ENCODE measurements at regions not wholly inside any gene's neighbourhood (a gene's known extent, or its start where the extent isn't known, plus 50 kb on each side); places are given as distances from the start of the nearest gene placed in this dataset.

DNA sequence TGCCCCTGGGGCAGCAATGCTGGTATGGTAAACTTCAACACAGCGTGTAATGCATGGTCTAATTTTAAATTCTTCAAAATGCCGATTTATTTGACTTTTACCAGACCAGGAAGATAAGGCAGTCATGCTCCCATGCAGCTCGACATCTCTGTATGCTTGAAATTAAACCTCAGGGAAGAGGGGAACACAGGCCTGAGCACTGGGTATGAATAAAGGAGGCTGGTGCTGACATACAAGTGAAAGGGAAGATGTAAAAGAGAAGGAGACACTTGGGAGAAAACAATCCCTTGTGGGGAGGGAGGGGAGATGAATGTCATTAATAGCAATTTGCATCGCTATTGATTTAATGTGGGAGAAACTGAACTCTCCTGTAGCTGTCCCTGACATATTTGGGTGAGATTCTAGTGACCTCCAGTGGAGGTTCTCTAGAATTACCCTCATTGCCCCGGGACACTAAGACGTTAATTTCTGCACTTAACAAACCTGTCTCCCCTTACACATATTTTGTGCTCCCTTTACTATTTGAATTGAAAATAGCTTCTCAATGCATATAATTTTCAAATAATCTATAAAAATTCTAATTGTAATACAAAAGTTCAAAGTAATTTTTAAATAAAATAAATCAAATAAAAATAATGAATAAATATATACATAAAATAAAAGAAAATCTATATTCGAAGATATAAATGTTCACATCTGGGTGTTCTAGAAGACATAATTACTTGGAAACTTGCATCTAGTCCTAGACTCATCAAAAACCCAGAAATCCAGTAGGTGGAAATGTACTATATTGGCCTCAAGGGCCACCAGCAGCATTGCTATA is 283.1 kb downstream of the LMX1A start:
- DNase-seq (ENCODE audit: low read depth), result peak; percentile 57

DNA sequence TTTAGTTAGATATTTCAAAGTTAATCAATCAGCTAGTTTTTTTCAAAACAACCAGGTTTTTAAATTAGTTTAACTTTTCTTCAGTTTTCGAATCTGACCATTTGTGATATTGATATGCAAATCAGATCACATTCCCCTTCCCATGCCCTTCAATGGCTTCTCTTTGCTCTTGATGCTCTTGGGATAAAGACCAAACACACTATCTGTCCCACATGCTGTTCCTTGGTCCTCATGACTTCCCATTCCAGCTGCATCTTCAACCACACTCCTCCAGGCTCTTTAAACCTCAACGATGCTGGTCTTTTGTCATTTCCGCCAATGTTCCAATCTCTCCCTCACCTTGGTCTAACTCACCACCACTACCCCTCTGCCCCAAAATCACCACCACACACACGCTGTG is 285.8 kb downstream of the LMX1A start:
- no peak for DNase-seq (ENCODE audit: low read depth)

DNA sequence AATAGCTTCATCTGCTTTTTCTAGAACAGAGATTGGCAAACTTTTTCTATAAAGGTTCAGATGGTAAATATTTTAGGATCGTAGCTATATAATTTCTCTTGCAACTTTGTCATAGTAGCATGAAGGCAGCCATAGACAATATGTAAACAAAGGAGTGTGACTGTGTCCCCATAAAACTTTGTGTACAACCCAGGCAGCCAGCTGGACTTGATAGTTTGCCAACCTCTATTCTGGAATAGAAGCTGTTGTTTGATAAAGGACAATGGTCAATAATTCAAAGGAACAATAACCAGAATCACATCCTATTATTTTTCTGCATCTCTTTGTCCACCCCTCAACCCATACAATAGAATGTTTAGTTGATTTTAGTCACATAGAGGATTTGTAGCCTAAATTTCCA is 286.7 kb downstream of the LMX1A start:
- no peak for DNase-seq (ENCODE audit: low read depth)

DNA sequence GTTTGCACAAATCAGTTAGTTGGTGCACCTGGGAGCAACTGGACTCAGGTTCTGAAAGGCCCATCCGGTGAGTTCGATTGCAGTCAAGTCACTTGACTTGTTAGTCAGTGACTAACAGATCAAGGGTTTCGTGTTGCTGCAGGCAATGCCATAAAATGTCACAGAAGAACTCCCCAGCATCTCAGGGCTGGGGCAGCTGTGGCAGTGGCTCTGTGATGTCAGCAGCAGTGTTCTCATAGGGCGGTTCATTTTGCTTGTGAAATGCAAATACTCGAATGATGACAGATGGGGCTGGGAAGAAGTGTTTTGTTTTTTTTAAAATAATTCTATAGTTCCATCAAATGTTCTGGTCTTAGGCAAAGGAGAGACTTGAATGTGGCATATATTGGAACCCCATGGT is 287.8 kb downstream of the LMX1A start:
- no peak for DNase-seq (ENCODE audit: low read depth)

DNA sequence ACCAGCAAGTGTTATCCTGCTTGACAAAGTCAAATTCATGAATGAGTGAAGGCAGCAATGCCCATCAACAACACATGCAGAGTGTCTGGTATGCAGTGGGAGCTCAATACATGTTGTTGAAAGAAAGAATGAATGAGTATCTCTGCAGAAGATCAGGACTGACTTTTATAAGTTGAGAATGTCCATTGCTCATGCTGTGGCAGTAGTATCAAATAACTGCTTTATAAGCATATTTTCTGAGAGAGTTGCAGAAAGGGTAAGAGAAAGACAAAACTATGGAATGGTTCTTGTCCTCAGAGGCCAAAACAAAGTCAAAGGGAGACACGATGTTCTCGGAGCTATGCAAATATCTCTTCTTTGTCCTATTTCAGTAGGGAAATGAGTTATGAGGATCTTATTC is 288.7 kb downstream of the LMX1A start:
- DNase-seq (ENCODE audit: low read depth), result no peak

DNA sequence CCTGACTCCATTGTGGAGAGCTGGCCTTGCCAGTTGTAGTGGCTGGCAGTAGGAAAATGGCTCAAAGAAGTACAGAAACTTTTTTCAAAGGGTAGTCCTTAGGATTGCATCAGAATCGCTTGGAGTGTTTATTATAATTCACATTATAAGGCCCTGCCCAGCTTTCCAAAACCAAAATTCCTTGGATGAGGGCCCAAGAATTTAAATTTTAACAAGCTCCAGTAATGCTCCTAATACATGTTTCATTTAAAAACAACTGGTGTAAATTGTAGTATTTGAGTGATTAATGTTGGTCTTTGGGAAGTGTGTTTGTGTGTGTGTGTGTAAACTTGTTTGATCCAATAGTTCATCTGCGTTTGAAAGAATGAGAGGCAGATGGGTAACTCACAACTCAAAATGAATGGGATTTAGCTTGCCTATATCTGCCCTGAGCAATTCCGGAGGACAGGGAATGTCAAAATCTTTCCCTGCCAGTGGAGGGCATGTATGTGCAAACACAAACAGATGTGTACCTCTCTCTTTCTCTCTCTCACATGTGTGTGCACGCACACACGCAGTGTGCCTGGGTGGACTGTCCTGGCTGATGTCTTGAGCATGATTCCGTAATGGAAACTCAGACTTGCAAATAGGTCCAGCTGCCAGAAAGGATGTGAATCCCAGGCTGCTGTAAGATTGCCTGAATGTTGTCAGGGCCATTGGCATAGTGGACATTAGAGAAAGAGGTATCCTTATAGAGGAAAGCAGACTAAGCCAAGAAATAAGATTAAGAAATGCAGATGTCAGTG is 293.1 kb downstream of the LMX1A start:
- no peak for DNase-seq (ENCODE audit: low read depth)

DNA sequence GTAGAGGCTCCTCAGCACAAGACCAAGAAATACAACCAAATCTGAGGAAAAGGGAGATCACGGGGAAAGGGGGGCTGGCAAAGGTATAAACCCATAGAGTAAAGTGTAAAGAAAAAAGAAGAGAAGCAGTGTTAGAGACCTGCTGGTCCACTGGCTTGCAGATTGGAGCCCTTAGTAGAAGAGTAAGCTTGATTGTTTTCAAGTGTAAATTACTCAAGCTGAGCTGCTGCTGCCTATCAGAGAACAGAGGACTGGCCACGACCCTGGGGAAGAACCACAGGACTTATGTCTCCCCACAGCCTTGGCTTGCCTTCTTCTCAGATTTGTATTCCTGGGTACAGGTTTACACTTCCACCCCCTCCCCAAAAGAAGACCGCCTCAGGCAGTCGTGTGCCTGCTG is 294.2 kb downstream of the LMX1A start:
- DNase-seq (ENCODE audit: low read depth), result no peak

DNA sequence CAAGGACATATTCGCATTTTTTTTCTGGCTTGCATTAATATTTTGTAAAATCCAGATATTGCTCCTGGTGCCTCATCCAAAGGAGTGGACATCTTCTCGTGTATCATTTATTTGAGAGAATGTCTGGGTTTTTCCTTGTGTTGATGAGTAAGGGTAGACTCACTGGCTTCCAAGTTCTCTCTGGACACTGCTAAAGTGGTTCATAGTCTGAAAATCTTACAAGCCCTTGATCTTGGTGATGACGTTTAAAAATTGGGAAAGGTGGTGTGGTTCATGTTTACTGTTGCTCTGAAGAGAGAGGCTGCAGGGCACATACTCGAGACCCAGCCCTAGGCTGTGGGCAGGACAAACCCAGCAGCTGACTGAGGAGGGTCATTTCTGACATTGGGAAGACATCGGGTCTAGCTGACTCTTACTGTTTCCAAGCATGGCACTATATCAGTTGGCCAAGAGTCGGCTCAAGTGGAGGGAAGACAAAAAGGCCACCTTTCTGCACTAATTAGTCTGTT is 296.2 kb downstream of the LMX1A start:
- no peak for DNase-seq (ENCODE audit: low read depth)

DNA sequence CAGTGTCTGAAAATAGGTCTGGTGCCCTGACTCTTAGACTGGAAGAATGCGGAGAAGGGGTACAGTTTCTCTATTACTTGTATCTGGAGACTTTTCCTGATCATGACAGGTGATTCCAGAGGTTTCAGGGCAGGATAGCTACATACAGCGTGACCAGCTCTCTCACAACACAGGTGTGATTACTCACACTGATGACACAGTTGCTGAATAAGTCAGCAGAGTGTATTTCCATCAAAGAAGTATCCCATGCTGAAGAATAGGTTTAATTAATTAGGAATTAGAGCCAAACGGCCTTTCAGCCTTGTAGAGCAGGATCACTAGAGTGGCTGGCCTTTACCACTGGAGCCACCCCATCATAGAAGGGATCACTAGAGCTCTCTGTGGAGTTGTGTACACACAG is 298.6 kb downstream of the LMX1A start:
- no peak for DNase-seq (ENCODE audit: low read depth)

DNA sequence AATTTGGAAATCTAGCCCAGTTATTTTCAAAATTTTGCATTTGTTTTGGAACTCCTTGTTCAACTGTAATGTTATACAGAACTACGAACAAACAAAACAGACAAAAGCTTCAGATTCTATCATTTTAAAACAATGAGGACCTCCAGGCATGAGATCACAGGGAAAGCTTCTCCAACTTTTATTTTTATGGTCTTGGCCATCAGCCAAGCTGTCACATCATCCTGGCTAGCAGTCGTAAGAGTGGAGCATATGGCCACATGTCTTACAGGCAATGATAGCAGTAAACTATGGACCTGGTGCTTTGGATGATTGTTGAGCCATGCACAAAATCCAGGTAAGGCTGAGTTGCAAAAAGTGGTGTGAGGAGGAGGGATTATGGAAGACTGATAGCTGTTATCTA is 299.6 kb downstream of the LMX1A start:
- no peak for DNase-seq (ENCODE audit: low read depth)

DNA sequence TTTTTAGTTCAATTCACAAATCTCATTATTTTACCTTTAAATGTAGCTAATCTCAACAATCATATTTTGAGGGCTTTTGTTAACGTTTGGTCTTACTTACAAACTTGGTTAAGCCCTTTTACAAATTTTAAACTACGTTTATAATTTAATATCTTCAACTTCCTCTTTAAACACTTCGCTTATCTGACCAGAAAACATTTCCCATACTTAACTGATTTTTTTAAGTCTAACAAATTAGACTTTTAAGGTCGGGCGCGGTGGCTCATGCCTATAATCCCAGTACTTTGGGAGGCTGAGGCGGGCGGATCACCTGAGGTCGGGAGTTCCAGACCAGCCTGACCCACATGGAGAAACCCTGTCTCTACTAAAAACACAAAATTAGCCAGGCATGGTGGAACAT is 300.9 kb downstream of the LMX1A start:
- DNase-seq (ENCODE audit: low read depth), result no peak

DNA sequence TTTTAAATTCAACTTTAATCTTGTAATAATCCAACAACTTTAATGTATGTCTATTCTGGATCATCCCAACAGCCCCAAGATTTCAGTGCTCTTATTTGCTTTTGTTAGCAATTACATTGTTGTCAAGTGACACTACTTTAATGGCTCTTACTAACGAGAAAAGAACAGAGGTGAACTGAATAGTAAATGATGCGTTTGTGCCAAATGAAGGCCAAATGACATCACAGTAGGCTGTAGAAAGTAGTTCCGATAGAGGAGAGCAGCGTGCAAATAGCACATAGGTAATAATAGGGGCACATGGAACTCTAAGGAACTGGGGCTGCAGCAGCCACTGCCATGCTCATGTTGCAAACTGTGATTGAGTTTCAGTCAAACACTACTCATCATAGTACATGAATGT is 301.9 kb downstream of the LMX1A start:
- DNase-seq (ENCODE audit: low read depth), result no peak

DNA sequence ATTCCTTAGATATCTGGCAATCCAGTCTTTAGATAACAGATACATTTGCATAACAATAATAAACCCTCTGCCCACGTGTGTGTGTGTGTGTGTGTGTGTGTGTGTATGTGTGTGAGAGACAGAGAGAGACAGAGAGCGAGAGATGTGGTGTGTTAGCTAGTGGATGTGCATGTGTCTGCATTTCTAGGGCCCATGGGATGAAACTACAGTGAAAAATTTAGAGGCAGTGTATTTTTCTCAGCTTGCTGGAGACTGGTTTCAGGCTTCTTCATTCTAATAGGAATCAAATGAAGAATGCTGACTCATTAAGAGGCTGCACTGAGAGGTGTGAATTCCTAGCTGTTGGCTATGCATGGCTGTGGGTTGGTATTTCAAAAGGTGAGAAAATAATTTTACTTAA is 303.2 kb downstream of the LMX1A start:
- peak; percentile 6 for DNase-seq (ENCODE audit: low read depth)

DNA sequence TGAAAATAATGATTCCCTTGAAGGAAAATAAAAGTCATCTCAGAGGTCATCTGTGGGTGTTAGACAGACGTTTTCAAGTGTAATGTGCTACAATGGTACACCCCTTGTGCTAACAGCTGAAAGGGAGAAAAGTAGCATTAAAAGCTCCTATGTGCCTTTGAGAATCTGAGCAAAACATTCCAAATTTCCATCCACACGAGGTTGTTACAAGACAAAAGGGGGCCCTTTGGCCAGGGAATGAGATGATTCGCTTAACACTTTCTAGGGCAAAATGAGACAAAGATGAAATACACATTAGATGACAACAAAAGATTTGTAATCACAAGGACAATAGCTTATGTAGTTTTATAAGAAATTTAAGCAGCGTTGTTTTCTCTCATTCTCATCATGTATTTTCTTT is 303.6 kb downstream of the LMX1A start:
- no peak for DNase-seq (ENCODE audit: low read depth)

DNA sequence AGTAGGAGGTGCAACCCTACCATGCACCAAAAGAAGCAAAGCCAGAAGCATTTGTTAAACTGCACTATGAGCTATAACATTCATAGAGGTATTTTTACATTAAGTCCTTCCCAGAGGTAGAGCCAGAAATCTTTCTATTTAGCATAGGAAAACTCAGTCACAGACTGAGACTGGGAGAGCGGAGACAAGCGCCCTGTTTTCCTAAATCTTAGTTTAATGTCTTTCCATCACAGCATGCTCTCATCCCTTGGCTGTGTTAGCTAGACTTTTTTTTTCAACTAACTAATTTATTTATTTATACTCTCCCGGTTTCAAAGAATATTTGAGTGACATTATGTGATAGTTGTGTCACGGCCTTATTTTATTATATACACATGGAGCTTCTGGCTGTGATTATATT is 304.1 kb downstream of the LMX1A start:
- no peak for DNase-seq (ENCODE audit: low read depth)

DNA sequence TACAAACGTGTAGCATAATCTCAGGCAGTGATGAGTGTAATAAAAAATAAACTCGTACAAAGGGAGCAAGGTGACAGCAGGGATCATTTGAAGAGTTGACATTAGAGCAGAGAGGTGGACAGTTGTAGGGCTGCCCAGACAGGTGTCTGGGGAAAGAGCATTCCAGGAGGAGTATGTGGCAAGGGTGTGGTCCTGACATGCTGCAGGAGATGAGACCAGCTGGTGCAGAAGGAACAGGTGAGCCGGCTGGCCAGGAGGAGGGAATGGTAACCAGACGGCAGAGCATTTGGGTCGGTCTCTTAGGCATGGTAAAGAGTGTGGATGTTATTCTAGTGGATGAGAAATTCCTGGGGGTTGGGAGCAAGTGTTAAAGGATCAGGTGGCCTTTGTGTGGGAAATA is 306.3 kb downstream of the LMX1A start:
- no peak for DNase-seq (ENCODE audit: low read depth)

DNA sequence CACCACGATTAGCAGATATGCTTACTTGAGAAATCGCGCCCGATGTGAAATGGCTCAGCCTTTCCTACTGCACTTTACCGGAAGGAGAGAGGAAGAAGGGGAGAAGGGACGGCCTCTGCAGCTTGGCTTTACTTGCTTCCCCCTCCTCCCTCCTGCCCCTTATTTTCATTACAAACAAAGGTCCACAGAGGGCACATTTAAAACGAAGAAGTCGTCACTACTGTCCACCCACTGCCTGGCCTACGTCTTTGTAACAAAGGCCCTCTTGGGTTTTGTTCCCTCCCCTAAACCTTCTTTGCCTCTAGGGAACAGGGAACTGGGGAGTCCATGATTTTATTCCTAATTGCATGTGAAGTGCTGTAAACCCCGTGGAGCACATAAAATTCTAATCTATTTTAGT is 308.5 kb downstream of the LMX1A start:
- no peak for DNase-seq (ENCODE audit: low read depth)

DNA sequence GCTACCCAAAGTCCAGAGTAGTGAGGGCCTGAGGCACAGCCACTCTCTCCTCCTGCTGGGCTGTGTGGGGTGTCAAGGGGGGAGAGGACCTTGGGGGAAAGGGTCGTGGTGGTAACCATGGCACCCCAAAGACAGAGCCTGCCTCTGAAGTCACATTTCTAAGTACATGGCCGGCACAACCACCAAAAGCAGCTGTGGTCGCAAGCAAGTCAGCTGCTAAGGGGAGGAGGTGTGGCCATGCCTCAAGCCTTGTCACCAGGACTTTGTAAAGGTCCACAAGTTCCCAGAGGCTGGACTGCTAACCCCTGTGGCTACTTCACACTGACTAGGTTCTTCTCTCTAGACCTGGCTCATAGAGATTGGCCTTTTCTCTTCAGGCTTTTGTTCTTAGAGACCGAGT is 310.6 kb downstream of the LMX1A start:
- no peak for DNase-seq (ENCODE audit: low read depth)

DNA sequence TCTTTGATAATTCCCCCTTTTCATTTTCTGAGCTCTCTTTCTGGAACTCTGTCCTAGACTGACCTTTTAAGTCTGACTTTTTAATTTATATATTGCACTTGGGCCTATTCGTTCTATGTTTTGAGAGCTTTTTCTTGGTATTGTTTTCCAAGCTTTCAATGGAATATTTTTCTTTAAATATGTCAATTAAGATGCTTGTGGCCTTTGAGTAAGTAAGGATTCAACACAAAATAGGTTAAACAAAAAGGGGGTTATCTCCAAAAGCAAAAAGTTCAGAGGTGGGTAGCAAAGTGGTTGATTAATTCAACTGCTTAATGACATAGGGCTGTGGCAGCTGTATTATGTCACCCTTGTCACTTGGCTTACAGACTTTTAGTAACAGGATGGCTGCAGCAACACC is 315.9 kb downstream of the LMX1A start:
- DNase-seq (ENCODE audit: low read depth), result no peak

DNA sequence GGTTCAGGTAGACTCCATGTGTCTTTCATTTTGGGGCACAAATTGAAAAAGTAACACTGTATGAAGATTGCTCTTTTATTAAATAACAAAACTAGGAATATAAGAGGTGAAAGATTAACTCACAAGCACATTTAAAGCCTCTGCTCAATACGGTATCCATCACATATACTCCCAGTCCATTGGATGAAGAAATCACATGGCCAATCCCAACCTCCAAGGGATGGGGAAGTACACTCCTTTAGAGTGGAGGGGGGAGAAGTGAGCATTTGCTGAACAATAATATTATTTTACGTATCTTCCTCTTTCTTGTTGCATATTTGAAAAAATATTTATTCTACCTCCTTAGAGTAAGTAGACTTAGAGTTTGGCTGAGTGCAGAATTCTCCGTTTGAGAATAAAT is 316.5 kb downstream of the LMX1A start:
- no peak for DNase-seq (ENCODE audit: low read depth)

DNA sequence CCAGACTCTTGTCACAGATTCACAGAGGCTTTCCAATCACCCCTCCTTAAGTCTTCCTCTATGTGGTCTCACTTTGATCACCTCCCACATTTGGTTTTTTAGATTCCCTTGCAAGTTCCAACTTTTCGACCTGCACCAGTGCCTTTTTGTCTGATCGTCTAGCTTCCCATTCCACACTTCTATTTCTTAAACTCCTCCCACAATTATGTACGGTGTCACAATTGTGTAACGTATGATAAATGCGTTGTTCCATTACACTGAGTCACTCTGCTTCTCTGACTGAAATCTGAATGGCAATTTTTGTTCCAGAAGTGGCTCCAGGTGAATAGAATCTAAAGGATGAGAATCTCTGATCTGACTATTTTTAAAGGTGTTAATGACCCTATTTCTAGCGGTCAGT is 320.1 kb downstream of the LMX1A start:
- no peak for DNase-seq (ENCODE audit: low read depth)

DNA sequence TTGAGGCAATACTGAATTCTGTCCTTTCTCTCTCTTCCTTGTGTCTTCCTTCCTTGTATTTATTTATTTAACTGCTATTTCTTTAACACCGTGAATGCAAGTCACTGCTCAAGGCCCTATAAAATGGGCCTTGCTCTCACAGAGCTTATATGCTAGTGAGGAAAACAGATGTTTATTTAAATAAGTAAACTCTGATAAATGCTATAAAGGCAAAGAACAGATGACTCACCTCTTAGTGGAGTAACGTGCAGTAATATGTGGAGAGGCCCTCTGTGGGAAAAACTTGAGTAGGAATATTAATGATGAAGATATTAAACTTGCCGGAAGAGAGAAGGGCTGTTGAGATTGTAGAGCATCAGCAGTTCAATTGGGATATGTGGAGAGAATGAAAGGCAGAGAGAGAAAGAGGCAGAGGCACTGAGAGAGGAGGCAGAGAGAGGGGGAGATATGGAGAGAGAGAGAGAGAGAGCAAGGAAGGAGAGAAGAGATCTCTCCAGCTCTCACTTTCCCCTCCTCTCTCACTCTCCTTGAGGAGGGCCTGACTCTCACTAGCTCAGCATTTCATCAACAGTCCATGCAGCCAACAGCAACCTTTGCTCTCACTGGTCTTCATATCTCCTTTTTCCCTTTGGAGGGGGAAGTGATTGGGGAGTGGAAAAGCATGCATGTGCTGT is 322.2 kb downstream of the LMX1A start:
- no peak for DNase-seq (ENCODE audit: low read depth)

DNA sequence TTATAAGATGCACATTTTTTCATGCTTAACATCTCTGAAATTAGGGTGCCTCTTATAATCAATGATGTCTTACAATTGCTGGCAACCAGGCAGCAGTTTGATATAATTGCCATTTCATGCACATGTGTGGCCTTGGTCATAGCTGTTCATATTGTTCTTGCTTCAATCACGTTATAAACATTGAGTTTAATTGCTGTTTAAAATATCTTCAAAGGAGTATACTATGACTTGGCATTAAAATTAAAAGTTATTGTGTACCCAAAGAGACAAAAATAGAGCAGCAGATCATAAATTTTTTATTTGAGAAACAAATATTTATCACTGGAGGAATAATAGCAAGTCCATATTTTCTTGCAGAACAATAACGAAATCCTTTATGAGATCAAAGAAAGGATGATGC is 325.5 kb downstream of the LMX1A start:
- DNase-seq (ENCODE audit: low read depth), result no peak

Data from renal cortical epithelial cell (primary cell).